Hepatocyte (in vitro differentiated cells): ENCODE measurements at regions not wholly inside any gene's neighbourhood (a gene's known extent, or its start where the extent isn't known, plus 50 kb on each side); places are given as distances from the start of the nearest gene placed in this dataset.

Source experiments
- CTCF ChIP-seq: fragments of 200-600 bp; sonication (generic); IDR thresholded peaks from 2 replicates; pipeline ENCODE4 v1.5.1; 2016; ENCODE audit warnings: antibody characterized with exemption, mild to moderate bottlenecking; ENCODE audit not compliant: poor library complexity
- EZH2phosphoT487 ChIP-seq: fragments of 200-600 bp; sonication (generic); IDR thresholded peaks from one replicate; pipeline ENCODE4 v1.6.1; 2018; ENCODE audit warnings: antibody characterized with exemption, mild to moderate bottlenecking, low read depth, moderate library complexity; ENCODE audit not compliant: unreplicated experiment, severe bottlenecking

DNA sequence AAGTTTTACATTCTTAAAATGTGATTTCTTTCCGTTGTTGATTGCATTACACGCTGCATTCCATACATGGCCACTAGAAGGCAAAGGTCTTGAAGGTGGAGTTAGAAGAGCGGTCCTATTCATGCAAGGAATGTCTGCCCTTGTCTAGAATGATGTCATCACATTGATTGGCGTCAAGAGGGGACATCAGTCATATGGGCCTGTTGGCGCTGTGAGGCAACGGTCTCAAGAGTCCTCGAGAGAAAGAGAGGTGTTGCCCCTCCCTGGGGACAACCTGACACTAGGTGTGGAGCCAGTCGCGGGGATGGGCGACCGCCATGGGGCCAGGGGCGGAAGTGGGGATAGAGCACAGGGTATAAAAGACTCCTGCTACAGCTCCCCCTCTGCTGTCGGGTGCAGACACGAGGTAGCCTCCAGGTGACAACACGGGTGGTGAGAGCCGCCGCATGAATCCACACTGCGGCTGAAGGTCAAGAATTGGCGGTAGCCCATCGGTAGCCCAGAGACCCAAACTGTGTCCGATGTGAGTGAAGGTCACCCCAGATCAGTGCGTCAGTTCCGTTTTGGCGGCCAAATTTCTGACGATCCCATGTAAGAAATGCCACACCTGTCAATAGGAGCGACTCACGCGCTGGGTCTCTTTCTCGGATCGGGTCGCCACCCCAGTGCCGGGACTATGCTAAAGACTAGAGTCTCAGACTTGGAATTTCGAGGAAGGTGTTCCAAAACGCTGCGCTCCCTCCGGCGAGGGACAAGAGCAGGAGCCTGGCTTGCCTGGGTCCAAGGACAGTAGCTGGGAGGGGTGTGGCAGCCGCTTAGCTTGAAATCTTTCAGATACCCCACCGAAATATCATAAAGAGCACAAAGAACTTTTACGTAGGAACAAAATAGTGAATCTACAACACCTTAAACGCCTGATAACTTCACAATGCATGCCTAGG is 93.2 kb upstream of the ZNF184 start:
- peak; percentile 18 for TF ChIP-seq CTCF
- TF ChIP-seq EZH2phosphoT487: no peak
